ENCODE measurements at regions not wholly inside any gene's neighbourhood (a gene's known extent, or its start where the extent isn't known, plus 50 kb on each side); places are given as distances from the start of the nearest gene placed in this dataset.

DNA sequence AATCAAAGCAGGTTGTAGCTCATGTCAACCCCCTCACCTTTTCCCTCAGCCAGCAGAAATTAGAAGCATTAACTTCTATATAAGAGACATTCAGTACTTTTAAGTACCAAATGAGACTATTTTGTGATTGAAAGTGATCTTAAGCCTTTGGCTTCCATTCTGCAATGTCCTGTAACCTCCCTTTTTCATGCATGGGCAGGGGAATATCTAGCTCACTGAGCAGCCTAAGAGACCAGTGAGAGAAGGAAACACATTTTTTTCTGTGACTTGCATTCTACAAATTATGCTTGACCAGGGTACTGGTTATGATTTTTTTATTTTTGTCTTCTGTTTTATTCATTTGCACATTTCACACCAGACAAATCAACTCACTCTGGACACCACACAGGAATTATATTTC, 369.6 kb downstream of the KCTD12 start:
- DNase-seq (ENCODE audit: low spot score) = no peak

DNA sequence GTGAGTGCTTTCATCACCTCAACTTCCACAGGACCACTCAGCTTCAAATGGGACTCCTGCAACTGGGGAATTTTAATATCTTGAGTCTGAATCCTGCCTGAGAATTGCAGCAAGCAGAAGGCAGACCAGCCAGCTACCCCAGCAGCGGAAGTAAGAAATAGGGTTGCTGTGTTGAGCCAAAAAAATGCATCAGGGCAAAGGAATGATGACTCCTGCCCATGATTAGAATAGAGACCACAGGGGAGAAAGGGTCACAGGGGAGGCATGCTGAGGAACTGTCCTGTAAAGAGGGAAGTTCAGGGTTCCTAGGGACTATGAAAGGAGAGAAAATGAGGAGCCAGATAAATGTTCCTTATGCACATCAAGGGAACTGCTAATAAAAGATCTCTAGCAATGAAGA, 370.2 kb downstream of the KCTD12 start:
- DNase-seq (ENCODE audit: low spot score) = no peak

DNA sequence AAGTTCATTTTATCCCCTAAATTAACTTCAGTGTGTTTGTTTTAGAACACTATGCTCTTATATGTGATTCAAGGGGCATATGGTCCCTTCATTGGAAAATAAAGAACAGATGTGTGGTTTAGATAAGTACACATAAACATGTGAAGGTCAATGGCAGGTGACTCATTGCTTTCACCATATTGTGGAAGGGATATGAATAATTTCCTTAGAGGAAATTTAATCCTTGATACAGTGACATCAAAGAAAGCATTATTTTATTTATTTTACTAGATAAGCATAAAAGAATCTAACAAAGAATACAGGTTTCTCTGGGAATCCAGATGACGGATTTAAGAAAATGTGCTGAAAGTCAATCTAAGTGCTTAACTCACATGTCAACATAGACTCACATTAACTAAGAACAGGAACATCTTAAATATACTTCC, 373.5 kb downstream of the KCTD12 start:
- DNase-seq (ENCODE audit: low spot score) = no peak

DNA sequence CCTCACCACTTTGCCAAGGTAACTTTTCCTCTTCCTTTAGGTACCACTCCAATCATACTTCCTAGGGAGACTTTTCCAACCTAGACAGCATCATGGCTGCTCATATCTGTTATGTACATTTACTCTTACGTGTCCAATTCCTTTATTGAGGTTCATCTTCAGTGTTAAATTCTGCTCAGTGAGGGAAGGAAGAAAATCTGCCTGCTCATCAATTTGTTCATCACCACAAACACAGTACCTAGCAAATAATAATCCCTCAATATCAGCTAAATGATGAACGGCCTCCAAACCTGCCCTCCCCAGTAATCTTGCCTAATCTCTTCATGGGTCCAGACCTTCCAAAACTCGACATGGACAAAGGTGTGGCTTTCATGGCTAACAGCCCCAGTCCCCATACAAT, 380.8 kb downstream of the KCTD12 start:
- DNase-seq (ENCODE audit: low spot score) = no peak

DNA sequence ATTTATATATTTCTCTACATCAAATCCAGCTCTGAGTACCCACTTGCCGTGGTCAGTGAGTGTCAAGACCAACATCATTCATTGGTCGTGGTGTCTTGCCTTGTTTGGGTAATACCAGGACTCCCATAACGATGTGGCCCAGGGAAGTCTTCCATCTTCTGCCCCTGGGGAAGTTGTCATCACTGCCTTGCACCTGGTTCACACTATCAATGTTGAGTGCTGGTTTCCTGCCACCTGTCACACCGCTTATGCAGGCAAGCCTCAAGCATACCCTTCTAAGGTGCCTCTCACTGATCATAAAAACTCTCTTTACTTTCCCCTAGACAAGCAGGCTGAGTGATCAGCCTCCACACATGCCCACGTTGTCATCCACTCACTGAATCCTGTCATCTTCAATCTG, 382.4 kb downstream of the KCTD12 start:
- DNase-seq (ENCODE audit: low spot score) = no peak

DNA sequence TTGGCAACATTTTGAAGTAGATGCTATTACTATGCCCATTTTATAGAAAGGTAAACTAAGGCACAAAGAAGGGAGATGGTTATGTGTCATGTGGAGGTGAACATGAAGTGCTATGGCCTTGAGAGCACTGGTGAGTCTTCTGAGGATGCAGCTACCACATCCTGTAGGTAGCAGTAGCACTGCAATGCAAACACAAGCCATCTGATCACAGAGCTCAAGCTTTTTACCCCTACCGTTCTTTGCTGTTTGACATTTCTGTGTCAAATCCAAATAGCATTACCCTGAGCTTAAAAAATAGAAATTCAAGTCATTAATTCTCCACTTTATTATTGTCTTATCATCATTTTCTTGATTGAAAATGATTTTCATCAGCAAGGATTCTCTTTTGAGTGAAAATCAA, 382.9 kb downstream of the KCTD12 start:
- no peak for DNase-seq (ENCODE audit: low spot score)

DNA sequence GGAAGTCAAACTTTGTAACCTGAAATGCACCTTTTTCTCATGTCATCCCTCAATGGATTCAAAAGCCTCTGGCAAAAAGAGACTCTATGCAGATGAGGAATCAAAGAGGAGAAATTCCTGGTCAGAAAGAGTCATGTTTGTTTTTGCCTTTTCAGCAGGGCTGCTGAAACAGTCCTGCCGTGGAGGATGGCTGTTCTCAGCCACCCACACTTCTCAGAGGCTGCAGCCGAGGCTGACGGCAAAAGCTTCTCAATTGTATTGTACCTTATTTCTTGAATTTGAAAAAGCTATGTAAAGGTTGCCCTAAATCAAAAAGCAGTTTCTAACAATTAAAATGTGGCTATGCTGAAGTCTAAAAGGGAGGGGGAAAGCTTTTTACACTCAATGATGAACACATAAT, 385.3 kb downstream of the KCTD12 start:
- DNase-seq (ENCODE audit: low spot score) = no peak

DNA sequence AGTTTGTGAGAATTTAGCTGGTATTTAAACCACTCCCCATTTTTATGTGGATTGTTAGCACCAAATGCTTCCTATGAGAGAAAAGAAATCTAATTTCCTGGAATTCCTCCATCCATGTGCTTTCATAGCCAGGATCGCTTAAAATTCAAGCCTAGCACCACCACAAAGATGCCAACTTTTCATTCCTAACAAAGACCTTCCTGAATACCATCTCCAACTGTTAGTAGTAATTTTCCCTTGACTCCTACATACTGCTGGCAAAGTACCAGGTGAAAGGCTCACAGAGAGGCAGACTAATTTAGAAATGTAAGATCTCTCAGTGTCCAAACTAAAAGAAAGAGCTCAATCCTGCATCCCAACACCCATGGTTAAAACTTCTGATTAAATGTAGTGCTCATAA, 386.3 kb downstream of the KCTD12 start:
- DNase-seq (ENCODE audit: low spot score) = no peak

DNA sequence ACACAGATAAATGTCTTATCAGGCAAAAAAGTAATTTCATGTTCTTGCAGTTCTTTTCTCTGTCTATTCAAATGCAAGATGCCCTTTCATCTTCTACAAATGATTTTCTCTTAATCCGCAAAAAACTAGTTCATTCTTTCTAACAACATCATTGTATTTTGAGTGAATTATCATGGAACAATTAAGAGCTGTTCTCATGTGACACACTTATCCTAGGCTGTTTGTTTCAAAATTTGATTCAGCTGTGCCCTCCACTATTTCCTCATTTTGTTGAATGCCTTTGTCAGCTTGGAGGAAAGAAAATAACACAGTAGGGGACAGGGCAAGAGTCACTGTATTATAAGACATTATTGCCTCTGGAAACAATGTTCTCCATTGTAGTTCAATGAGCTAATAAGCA, 396.9 kb downstream of the KCTD12 start:
- DNase-seq (ENCODE audit: low spot score) = no peak

DNA sequence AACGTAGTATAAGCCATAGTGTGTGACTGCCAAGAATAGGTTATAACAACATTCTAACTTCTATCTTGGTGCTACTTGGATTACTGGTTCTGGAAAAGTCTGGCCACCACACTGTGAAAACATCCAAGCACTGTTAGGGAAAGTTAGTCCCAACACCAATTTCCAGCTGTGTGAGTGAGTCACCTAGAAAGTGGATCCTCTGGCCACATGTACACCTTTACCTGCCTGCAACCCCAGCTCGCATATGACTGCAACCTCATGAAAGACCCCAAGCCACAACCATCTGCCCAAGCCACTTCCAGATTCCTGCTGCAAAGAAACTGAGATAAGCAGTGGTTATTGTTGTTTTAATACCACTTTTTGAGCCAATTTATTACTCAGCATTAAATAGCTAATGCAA, 404.5 kb downstream of the KCTD12 start:
- DNase-seq (ENCODE audit: low spot score) = no peak

DNA sequence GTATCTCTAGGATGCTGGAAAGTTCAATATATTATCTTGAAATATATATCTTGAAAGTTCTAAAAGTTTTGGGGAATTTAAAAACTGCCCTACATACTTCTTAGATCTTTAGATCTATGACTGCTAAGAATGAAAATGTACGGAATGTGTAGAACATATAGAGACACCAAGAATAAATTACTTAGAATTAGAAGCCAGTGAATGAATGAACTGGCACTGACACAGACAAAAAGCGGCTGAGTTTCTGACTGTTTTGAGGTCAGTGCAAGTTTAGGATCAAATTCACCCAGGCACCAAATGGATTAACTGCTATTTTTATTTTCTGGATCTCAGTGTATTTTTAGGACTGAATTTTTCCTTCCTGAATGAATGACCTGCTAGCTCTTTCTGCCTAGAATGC, 411.2 kb downstream of the KCTD12 start:
- no peak for DNase-seq (ENCODE audit: low spot score)

DNA sequence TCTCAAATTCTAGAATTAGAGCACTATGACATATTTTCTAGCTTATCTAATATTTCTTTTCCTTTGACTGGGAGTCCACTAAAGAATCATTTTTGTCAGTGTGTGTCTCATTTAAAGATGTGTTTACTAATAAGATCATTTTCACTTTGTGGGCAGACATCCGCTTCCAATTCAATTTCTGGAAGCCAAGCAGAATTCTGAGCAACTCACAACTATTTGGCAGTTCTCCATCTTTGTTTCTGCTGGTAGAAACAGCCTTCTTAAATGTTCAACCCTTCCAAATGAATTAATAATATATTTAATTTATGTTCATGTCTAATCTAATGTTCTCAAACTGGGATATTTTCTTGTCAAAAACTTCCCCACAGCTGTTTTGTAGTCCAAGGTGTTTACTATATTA, 411.8 kb downstream of the KCTD12 start:
- no peak for DNase-seq (ENCODE audit: low spot score)

DNA sequence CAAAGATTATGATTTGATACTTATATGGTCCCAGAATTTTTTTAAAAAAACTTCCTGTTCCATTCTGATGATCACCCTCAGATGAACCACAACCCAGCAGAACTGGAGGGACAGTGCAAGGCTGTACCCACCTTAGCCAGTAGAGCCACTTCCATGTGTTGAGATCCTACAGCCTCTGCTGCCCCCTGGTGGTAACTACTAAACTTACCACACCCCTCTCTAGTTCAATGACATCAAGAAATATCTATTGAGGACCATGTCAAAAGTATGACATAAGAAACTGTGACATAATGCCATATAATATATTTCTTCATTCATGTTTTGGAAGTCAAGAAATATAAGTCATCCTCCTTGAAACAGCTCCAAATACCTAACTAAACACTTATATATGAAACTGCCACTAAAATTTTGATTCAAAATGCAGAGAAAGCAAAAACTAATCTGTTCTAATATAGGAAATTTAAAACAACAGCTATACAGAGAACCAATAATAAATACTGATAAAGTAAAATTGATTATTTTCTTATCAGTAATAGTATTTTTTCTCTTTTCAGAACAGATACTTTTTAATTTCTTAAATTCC, 412.6 kb downstream of the KCTD12 start:
- DNase-seq (ENCODE audit: low spot score) = peak; percentile 26

DNA sequence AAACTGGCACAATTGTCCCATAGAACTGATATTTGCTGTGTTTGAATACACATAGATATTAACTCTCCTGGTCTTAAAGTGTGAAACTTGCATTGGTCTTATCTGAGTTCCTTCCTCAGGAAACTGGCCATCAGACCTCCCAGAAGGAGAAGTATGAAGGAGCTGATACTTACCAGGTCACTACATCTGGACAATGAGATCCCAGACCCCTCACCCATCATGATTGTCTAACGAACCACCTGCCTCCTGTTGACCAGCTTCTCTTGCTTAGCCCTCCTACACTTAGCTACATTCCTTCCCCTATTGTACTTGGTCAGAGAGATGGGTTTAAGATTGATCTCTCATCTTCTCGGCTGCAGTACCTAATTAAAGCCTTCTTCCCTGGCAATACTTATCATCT, 413.3 kb downstream of the KCTD12 start:
- no peak for DNase-seq (ENCODE audit: low spot score)

DNA sequence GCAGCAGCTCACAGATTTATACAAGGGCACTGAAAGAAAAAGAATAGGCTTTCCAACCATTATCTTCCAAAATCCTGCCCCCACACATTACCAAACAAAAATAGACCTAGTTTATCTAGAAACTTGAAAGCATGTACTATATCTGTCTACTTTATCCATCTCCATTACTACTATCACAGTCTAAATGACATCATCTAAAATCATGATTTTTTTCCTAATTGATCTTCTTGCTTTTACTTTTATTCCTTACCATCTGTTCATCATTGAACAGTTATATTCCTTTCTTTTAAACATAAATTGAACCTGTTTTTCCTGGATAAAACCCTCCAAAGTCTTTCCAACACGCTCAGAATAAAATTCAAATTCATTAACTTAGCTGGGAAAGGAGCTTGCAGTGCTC, 414.7 kb downstream of the KCTD12 start:
- no peak for DNase-seq (ENCODE audit: low spot score)

DNA sequence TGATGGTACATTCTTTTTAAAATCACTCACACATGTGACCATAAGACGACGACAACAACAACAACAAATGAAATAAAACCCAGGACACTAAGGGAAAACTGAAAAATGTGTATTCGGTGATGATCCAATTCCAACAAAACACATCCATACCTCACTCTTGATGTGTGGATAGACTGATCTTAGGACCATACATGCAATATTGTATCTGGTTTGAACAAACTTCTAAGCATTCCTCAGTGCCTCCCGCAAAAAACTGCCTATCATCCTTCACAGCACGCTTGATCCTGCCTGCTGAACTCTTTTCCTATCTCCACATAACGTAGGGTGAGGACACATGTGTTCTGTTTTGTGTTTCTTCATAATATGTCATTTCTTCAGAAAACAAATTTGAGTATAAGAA, 415.2 kb downstream of the KCTD12 start:
- DNase-seq (ENCODE audit: low spot score) = no peak

DNA sequence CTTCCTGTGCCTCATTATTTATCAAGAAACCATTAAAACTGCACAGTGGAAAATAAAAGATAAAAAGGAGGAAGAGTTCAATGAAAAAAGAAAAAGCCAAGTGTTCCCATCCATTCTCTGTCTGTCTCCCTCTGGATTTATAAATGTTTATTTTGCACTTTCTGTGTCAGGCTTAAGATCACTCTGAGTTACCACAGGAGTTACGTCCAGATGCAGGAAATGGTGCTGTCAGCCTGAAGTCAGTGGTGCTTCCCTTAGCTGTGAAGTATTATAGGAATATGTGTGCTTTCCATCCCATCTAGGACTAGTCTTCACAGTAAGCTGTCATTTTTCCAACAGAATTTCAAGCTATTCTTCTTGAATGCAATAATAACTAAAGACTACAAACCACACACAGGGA, 420.2 kb downstream of the KCTD12 start:
- DNase-seq (ENCODE audit: low spot score) = no peak

DNA sequence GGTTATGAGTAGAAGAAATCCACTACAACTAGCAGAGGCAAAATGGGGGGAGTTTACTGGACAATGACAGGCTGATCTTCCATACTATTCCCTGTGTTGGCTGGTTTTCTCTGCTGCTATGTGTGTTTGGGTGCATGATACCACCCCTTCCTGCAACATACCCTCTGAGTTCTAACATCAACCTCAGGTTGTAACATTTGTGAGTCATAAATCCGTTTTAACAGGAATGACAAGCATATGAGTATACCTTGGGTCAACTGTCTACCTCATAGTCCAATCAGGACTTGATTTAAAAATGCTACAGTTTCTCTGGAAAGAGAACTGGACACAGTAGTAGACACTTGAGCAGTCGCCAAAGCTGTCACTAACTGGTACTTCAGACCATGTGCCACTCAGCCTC, 422.9 kb downstream of the KCTD12 start:
- DNase-seq (ENCODE audit: low spot score) = no peak

DNA sequence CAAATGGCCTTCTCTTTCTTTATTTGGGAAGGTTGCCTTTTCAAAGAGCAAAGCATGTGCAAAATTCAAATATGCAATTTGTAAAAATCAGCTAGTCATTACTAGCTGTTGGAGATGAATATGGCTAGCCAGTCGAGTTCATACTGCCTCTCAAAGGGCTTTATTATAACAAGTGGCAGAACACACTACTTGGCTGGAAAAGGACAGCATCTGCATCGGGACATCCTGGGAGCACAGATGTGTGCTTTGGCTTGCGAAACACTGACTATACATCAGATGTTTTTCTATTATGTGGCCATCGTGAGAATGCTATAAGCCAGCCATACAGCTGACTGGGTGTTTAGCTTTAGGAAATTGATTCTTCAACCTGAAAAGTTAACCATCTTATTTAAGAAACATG, 424.2 kb downstream of the KCTD12 start:
- no peak for DNase-seq (ENCODE audit: low spot score)

DNA sequence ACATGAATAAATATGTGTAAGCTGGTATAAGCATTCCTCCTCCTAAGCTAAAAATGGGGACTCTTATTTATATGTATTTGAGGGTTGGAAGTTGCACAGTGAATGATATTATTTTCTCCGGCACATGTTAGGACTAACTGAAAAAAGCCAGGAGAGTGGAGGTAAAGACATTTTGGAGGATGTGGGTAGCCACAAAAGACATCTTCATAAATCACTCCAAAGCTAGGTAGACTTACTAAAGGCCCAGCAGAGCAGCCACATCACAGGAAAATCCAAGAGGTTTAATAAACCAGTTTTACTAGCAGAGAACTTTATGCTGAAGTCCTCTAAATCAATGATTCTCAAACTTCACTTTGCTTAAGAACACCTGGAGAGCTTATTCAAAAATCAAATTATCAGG, 424.7 kb downstream of the KCTD12 start:
- no peak for DNase-seq (ENCODE audit: low spot score)

DNA sequence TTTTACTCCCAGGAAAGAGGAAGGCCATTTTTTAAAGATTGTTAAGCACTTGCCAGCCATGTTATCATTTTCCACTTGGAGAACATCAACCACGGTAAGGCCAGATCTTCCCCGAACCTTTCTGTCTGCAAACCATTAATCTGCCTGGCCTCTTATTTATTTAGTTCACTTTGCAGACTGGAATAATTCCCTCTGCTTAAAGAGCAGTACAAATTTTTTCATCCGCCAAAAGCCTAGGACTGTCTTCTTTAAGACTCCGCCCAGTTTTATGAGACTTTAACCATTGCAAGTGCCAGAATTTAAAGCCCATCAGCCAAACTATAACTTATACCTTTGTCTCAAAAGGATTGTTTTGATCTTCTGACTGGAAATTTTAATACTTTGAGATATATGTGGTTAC, 426.3 kb downstream of the KCTD12 start:
- DNase-seq (ENCODE audit: low spot score) = no peak

DNA sequence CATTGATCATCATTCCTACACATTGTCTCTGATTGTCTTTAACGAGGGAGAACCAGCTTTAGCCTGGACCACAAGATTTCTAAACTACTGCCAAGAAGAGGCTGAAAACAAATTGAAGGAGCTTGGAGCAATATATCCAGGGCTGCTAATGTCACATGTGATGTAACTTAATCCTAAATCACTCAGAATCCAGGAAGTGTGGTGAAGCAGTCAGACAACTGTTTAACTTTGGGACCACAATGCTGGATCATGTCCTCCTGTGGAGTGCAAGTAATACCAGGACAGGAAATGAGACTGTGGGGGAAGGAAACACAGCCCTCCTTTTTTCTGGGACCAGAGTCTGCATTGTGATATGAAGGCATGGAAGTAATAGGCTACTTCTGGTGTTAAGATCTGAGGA, 430.2 kb downstream of the KCTD12 start:
- no peak for DNase-seq (ENCODE audit: low spot score)

DNA sequence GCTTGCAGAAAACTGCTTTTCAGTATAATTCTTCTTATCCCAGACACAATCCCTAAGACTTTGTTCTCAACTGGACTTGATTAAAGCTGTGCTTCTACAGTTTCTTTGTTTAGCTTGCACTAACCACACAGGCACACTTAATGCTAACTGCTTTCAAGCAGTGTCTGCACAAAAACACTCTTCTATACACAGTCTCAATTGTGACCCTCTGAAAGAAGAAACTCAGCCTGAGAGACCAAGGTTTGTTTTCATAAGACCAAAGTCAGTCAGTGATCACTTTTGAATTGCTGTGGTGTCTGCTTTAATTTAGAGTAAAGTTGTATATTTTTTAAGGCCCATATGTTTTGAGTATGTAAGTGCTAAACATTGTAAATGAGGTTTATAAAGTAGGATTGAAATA, 431.2 kb downstream of the KCTD12 start:
- DNase-seq (ENCODE audit: low spot score) = no peak

DNA sequence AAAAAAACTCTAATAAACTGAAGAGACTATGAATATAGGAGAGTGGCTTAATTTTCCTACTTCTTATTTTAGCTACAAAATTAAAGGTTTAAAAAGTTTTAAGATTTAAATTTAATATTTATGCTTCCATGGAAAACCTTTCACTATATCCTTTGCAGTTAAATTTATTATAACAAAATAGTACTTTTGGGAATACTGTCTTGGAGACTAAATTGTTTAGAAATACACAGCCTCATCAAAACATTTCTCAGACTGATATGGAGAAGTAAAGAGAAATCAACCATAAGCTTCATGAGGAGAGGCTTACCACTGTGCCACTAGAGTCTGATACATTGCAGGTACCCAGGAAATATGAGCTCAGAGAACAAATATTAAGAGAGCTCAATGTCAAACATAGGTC, 436.5 kb downstream of the KCTD12 start:
- no peak for DNase-seq (ENCODE audit: low spot score)

DNA sequence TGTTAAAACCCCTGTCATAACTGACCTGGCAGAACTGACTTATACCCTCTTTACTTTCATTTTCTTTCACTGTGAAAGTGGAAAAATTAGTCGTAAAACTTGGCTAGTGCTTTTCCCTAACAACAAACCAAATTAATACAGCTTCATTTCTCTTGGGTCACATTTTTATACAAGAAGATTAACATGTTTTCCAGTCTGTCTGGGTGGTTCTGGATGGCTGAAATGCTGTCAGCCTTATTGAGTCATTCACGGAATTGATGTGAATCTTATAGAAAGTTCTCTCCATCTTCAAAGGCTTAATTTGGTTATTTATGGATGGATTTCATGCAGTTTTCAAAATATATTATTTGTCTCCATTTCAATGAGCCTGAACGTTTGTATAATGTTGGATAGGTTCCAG, 440.0 kb downstream of the KCTD12 start:
- no peak for DNase-seq (ENCODE audit: low spot score)

All from hepatic stellate cell (primary cell).